ENCODE measurements at regions not wholly inside any gene's neighbourhood (a gene's known extent, or its start where the extent isn't known, plus 50 kb on each side); places are given as distances from the start of the nearest gene placed in this dataset.
A peak's percentile ranks its signal among the peaks of the same experiment; 100 is the strongest.

- H3K4me3 Mint-ChIP-seq = no peak overlapping the region
- no peaks in the 10 kb centered on the region for H3K36me3 ChIP-seq (ENCODE audit: control insufficient read depth in 2 of 2, extremely low read depth in 1 of 2, insufficient read depth in 1 of 2, low read length in 1 of 2)
- 70% methylated on average over 2 of the region's 6 CpGs for WGBS (ENCODE audit: insufficient coverage)
- H3K4me3 ChIP-seq (ENCODE audit: control insufficient read depth in 1 of 2, extremely low read depth in 1 of 2, low read length in 1 of 2) = no peak overlapping the region
- no peaks in the 10 kb centered on the region for H3K36me3 Mint-ChIP-seq
- POLR2A ChIA-PET = no interaction called here
- H3K27me3 ChIP-seq (replicated peaks in 1 of 2; ENCODE audit: control insufficient read depth in 2 of 2, extremely low read depth in 1 of 2, insufficient read depth in 2 of 2, low read length in 1 of 2) = peaks cover 0 to 4% of the 10 kb centered on the region in 2 experiments
- CTCF ChIA-PET = interaction anchor here in 1 of 2 donors (0.5 kb wide), 1 partner anchor 485 kb away, joined by 3 read pairs; no protein-coding TSS in a partner anchor
- H3K27ac Mint-ChIP-seq = no peak overlapping the region
- DNase-seq (no peak), ATAC-seq (replicated peaks in 1 of 4) (no peak)
- H3K27ac ChIP-seq (ENCODE audit: low read length) = no peak overlapping the region
- H3K9me3 Mint-ChIP-seq = no peaks in the 10 kb centered on the region
- no peaks in the 10 kb centered on the region for H3K27me3 Mint-ChIP-seq
- H3K4me1 Mint-ChIP-seq = peaks cover 0 to 4% (median 3%) of the 10 kb centered on the region in 3 donors
- H3K4me1 ChIP-seq (ENCODE audit: control insufficient read depth in 1 of 2, extremely low read depth in 1 of 2, insufficient read depth in 2 of 2, low read length in 2 of 2) = no peaks in the 10 kb centered on the region
- no peaks in the 10 kb centered on the region for H3K9me3 ChIP-seq
Measured at GRCh38 chr14:97850886-97851285, 1053.7 kb downstream of the VRK1 start.

GRCh38 chr14:97851428-97851995, 1054.3 kb downstream of the VRK1 start:
- no peaks in the 10 kb centered on the region for H3K9me3 ChIP-seq
- H3K36me3 ChIP-seq (ENCODE audit: control insufficient read depth in 2 of 2, extremely low read depth in 1 of 2, insufficient read depth in 1 of 2, low read length in 1 of 2) = no peaks in the 10 kb centered on the region
- no peak overlapping the region for H3K4me3 Mint-ChIP-seq
- H3K4me3 ChIP-seq (ENCODE audit: control insufficient read depth in 1 of 2, extremely low read depth in 1 of 2, low read length in 1 of 2) = no peak overlapping the region
- no peaks in the 10 kb centered on the region for H3K9me3 Mint-ChIP-seq
- H3K4me1 ChIP-seq (ENCODE audit: control insufficient read depth in 1 of 2, extremely low read depth in 1 of 2, insufficient read depth in 2 of 2, low read length in 2 of 2) = no peaks in the 10 kb centered on the region
- ATAC-seq (replicated peaks in 1 of 4) (no peak), DNase-seq (no peak)
- POLR2A ChIA-PET = no interaction called here
- peaks cover 0 to 4% of the 10 kb centered on the region in 2 experiments for H3K27me3 ChIP-seq (replicated peaks in 1 of 2; ENCODE audit: control insufficient read depth in 2 of 2, extremely low read depth in 1 of 2, insufficient read depth in 2 of 2, low read length in 1 of 2)
- no peaks in the 10 kb centered on the region for H3K27me3 Mint-ChIP-seq
- no peak overlapping the region for H3K27ac Mint-ChIP-seq
- CTCF ChIA-PET = interaction anchor here in 1 of 2 donors (0.5 kb wide), 3 partner anchors 110 to 632 kb away, joined by 3 read pairs; no protein-coding TSS in a partner anchor
- WGBS (ENCODE audit: insufficient coverage) = 96% methylated on average over 9 of the region's 15 CpGs
- no peaks in the 10 kb centered on the region for H3K36me3 Mint-ChIP-seq
- no peak overlapping the region for H3K27ac ChIP-seq (ENCODE audit: low read length)
- peaks cover 0 to 4% (median 3%) of the 10 kb centered on the region in 3 donors for H3K4me1 Mint-ChIP-seq

- 82% methylated on average over 5 of the region's 9 CpGs for WGBS (ENCODE audit: insufficient coverage)
- POLR2A ChIA-PET = no interaction called here
- no peak for DNase-seq
Measured at GRCh38 chr14:97854918-97855317, 1057.7 kb downstream of the VRK1 start.

GRCh38 chr14:97866195-97866594, 1069.0 kb downstream of the VRK1 start:
- Mint-ChIP-seq H3K9me3 (peaks cover 0 to 3% (median 0%) of the 10 kb centered on the region in 3 donors), H3K27ac (no peak overlapping the region), H3K4me3 (no peak overlapping the region), H3K4me1 (peaks cover 0 to 6% (median 0%) of the 10 kb centered on the region in 3 donors), H3K36me3 (no peaks in the 10 kb centered on the region), H3K27me3 (no peaks in the 10 kb centered on the region)
- Histone ChIP-seq H3K4me3 (ENCODE audit: control insufficient read depth in 1 of 2, extremely low read depth in 1 of 2, low read length in 1 of 2) (no peak overlapping the region), H3K36me3 (ENCODE audit: control insufficient read depth in 2 of 2, extremely low read depth in 1 of 2, insufficient read depth in 1 of 2, low read length in 1 of 2) (no peaks in the 10 kb centered on the region), H3K9me3 (no peaks in the 10 kb centered on the region), H3K27me3 (replicated peaks in 1 of 2; ENCODE audit: control insufficient read depth in 2 of 2, extremely low read depth in 1 of 2, insufficient read depth in 2 of 2, low read length in 1 of 2) (no peaks in the 10 kb centered on the region), H3K27ac (ENCODE audit: low read length) (no peak overlapping the region), H3K4me1 (ENCODE audit: control insufficient read depth in 1 of 2, extremely low read depth in 1 of 2, insufficient read depth in 2 of 2, low read length in 2 of 2) (no peaks in the 10 kb centered on the region)
- ATAC-seq (replicated peaks in 1 of 4) (no peak), DNase-seq (no peak)
- WGBS (ENCODE audit: insufficient coverage) = no CpG with 5 or more reads among the region's 2 CpGs
- POLR2A ChIA-PET = no interaction called here
- CTCF ChIA-PET = no interaction called here

More at GRCh38 chr14:97854918-97855317, 1057.7 kb downstream of the VRK1 start:
- H3K27me3 ChIP-seq (replicated peaks in 1 of 2; ENCODE audit: control insufficient read depth in 2 of 2, extremely low read depth in 1 of 2, insufficient read depth in 2 of 2, low read length in 1 of 2) = peaks cover 0 to 4% of the 10 kb centered on the region in 2 experiments
- no peaks in the 10 kb centered on the region for H3K27me3 Mint-ChIP-seq
- CTCF ChIA-PET = no interaction called here
- no peaks in the 10 kb centered on the region for H3K9me3 ChIP-seq
- no peak overlapping the region for H3K27ac Mint-ChIP-seq
- no peak overlapping the region for H3K4me3 ChIP-seq (ENCODE audit: control insufficient read depth in 1 of 2, extremely low read depth in 1 of 2, low read length in 1 of 2)
- no peaks in the 10 kb centered on the region for H3K4me1 ChIP-seq (ENCODE audit: control insufficient read depth in 1 of 2, extremely low read depth in 1 of 2, insufficient read depth in 2 of 2, low read length in 2 of 2)
- peaks cover 0 to 4% (median 3%) of the 10 kb centered on the region in 3 donors for H3K4me1 Mint-ChIP-seq
- H3K9me3 Mint-ChIP-seq = no peaks in the 10 kb centered on the region
- H3K36me3 Mint-ChIP-seq = no peaks in the 10 kb centered on the region
- no peak overlapping the region for H3K4me3 Mint-ChIP-seq
- no peak for ATAC-seq (replicated peaks in 1 of 4)
- H3K36me3 ChIP-seq (ENCODE audit: control insufficient read depth in 2 of 2, extremely low read depth in 1 of 2, insufficient read depth in 1 of 2, low read length in 1 of 2) = no peaks in the 10 kb centered on the region
- H3K27ac ChIP-seq (ENCODE audit: low read length) = no peak overlapping the region

- Histone ChIP-seq H3K9me3 (no peaks in the 10 kb centered on the region), H3K4me3 (ENCODE audit: control insufficient read depth in 1 of 2, extremely low read depth in 1 of 2, low read length in 1 of 2) (no peak overlapping the region), H3K36me3 (ENCODE audit: control insufficient read depth in 2 of 2, extremely low read depth in 1 of 2, insufficient read depth in 1 of 2, low read length in 1 of 2) (no peaks in the 10 kb centered on the region), H3K27me3 (replicated peaks in 1 of 2; ENCODE audit: control insufficient read depth in 2 of 2, extremely low read depth in 1 of 2, insufficient read depth in 2 of 2, low read length in 1 of 2) (no peaks in the 10 kb centered on the region), H3K27ac (ENCODE audit: low read length) (no peak overlapping the region), H3K4me1 (ENCODE audit: control insufficient read depth in 1 of 2, extremely low read depth in 1 of 2, insufficient read depth in 2 of 2, low read length in 2 of 2) (no peaks in the 10 kb centered on the region)
- ChIA-PET CTCF (no interaction called here), POLR2A (no interaction called here)
- ATAC-seq (replicated peaks in 1 of 4) = no peak
- Mint-ChIP-seq H3K36me3 (no peaks in the 10 kb centered on the region), H3K27me3 (no peaks in the 10 kb centered on the region), H3K27ac (no peak overlapping the region), H3K9me3 (peaks cover 0 to 3% (median 0%) of the 10 kb centered on the region in 3 donors), H3K4me1 (peaks cover 0 to 6% (median 0%) of the 10 kb centered on the region in 3 donors), H3K4me3 (no peak overlapping the region)
- 80% methylated on average over 2 of the region's 5 CpGs for WGBS (ENCODE audit: insufficient coverage)
- DNase-seq = no peak
Measured at GRCh38 chr14:97866664-97867063, 1069.5 kb downstream of the VRK1 start.

GRCh38 chr14:97873291-97873690, 1076.1 kb downstream of the VRK1 start:
- Mint-ChIP-seq H3K9me3 (peaks cover 0 to 5% (median 0%) of the 10 kb centered on the region in 3 donors), H3K4me3 (peak overlapping the region in 1 of 3 donors; percentile 65), H3K36me3 (no peaks in the 10 kb centered on the region), H3K27ac (peak overlapping the region in 1 of 2 donors; percentile 78), H3K27me3 (no peaks in the 10 kb centered on the region), H3K4me1 (peaks cover 28 to 35% (median 29%) of the 10 kb centered on the region in 3 donors)
- Histone ChIP-seq H3K27ac (ENCODE audit: low read length) (no peak overlapping the region), H3K36me3 (ENCODE audit: control insufficient read depth in 2 of 2, extremely low read depth in 1 of 2, insufficient read depth in 1 of 2, low read length in 1 of 2) (no peaks in the 10 kb centered on the region), H3K9me3 (no peaks in the 10 kb centered on the region), H3K4me1 (ENCODE audit: control insufficient read depth in 1 of 2, extremely low read depth in 1 of 2, insufficient read depth in 2 of 2, low read length in 2 of 2) (peaks cover 14 to 18% of the 10 kb centered on the region in 2 experiments), H3K4me3 (ENCODE audit: control insufficient read depth in 1 of 2, extremely low read depth in 1 of 2, low read length in 1 of 2) (no peak overlapping the region), H3K27me3 (replicated peaks in 1 of 2; ENCODE audit: control insufficient read depth in 2 of 2, extremely low read depth in 1 of 2, insufficient read depth in 2 of 2, low read length in 1 of 2) (peaks cover 0 to 4% of the 10 kb centered on the region in 2 experiments)
- ChIA-PET POLR2A (interaction anchor here in 1 of 2 donors (0.6 kb wide), 1 partner anchor 543 kb away, joined by 3 read pairs; no protein-coding TSS in a partner anchor), CTCF (no interaction called here)
- no peak for DNase-seq
- no peak for ATAC-seq (replicated peaks in 1 of 4)
